GM20000 (cell line): ENCODE measurements at regions not wholly inside any gene's neighbourhood (a gene's known extent, or its start where the extent isn't known, plus 50 kb on each side); places are given as distances from the start of the nearest gene placed in this dataset.

Experiments
- DNase-seq: peaks from one replicate; pipeline ENCODE4 v3.0.0; 2012; ENCODE audit warnings: low spot score
- CTCF ChIP-seq: IDR thresholded peaks from 2 replicates; pipeline ENCODE4 v1.5.1; 2012; ENCODE audit warnings: mild to moderate bottlenecking, control low read depth; ENCODE audit errors: extremely low read depth, missing control alignments

- TF ChIP-seq CTCF, result no peak
Observed at GRCh38 chr12:24255920-24256665, 306.6 kb upstream of the SOX5 start.

GRCh38 chr12:24252602-24253001 is 303.1 kb upstream of the SOX5 start:
- no peak for DNase-seq
- no peak for TF ChIP-seq CTCF

More at GRCh38 chr12:24255920-24256665, 306.6 kb upstream of the SOX5 start:
- DNase-seq, result no peak

GRCh38 chr12:24246934-24247333 is 297.5 kb upstream of the SOX5 start:
- no peak for TF ChIP-seq CTCF
- no peak for DNase-seq

- no peak for TF ChIP-seq CTCF
- DNase-seq, result no peak
Observed at GRCh38 chr12:24246376-24246775, 296.9 kb upstream of the SOX5 start.

GRCh38 chr12:24244801-24245200 is 295.3 kb upstream of the SOX5 start:
- no peak for DNase-seq
- no peak for TF ChIP-seq CTCF

- TF ChIP-seq CTCF, result no peak
- no peak for DNase-seq
Observed at GRCh38 chr12:24244231-24244630, 294.8 kb upstream of the SOX5 start.

- DNase-seq, result no peak
- TF ChIP-seq CTCF, result no peak
Observed at GRCh38 chr12:24240707-24241106, 291.2 kb upstream of the SOX5 start.
